ENCODE measurements at regions not wholly inside any gene's neighbourhood (a gene's known extent, or its start where the extent isn't known, plus 50 kb on each side); places are given as distances from the start of the nearest gene placed in this dataset.
"Not testable (repeated sequence)": the region's sequence is repeated elsewhere in the genome, so short reads cannot be mapped to it uniquely, and the experiment has no call there.

DNA sequence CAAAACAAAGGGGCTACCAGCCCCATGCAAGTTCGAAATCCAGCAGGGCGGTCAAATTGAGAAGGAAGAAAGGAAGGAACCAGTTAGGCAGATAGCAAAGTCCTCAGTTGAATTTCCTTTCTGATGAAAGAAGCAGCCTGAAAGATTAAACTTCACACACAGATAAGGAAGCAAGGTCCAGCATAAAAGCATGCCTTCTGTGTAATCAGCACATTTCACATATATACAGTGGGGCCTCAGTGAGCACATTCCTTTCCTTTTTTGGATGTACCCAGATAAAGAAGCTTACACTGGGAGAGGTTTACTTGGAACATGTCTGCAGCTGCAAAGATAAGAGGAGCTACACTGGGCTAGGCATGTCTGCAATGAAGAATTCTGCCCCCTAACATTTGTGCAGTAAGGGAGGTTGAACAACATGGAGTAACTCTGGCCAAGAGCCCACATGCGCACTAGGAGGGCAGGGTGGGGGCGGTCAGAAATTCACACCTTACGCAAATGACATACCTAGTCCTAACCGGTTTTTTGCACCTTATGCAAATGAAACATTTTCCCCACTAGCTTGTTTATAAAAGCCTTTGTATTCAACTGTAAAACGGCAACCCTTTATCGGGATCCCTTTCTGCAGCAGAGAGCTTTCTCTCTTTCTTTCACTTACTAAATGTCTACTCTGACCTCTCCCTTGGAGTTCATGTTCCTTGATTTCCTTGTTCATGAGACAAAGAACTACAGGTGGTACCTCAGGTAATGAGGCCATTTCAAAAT is 149.7 kb upstream of the FBXL17 start:
- DNase-seq (ENCODE audit: low read depth in 2 of 2) = no peak

GRCh38 chr5:108530706-108531105 is 148.8 kb upstream of the FBXL17 start:
- no peak for DNase-seq (ENCODE audit: low read depth in 2 of 2)

GRCh38 chr5:108529381-108529780 is 147.5 kb upstream of the FBXL17 start:
- DNase-seq (ENCODE audit: low read depth in 2 of 2) = no peak

DNA sequence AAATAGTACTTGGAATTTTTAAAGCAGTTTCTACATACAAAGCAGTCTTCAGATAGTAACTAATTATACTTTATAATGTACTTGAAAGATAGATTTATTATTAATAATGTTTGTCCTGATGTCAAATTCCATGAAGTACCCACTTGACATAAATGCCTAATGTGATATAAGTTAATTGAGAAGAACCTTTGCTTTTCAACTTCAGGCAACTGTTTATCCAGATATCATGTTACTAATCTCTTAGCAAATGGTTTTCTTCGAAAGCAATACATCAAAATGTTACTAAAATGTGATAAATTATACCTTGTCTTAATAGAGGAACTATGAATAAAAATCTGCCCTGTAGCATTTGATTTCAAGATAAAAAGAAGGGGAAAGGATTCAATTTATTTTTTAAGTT is 146.8 kb upstream of the FBXL17 start:
- DNase-seq (ENCODE audit: low read depth in 2 of 2) = no peak

DNA sequence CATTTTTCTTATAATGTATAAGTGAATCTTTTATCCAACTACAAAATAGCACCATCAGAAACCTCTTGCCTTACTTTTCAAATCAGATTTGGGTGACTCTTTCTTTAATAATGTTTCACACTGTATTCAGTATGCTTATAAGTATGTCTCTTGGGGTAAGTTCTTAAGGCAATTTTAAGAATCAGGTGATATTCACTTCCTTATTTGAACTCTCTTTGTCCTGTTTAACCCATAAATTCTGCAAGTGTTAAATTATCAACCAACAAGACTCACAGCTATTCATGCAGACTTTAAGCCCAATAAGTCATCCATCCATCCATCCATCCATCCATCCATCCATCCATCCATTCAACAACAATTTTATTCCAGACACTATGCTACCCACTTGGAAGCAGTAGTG is 142.7 kb upstream of the FBXL17 start:
- no peak for DNase-seq (ENCODE audit: low read depth in 2 of 2)

DNA sequence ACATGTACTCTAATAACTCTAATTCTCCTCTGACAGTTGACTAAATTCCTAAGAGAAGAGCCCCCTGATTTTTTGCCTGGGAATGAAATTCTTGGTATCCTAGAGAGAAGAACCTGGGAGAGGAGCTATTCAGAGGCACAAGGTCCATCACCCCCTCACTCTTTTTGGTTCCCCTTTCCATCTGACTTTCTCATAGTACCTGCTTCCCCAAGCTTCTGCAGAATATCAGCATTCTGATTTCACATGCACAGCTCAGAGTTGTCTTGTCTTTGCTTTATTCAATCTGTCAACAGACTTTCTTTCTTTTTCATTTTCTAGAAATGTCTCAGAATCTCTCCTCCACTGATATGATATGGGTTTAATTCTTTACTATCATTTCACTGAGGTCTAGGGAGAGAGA is 141.5 kb upstream of the FBXL17 start:
- no peak for DNase-seq (ENCODE audit: low read depth in 2 of 2)

DNA sequence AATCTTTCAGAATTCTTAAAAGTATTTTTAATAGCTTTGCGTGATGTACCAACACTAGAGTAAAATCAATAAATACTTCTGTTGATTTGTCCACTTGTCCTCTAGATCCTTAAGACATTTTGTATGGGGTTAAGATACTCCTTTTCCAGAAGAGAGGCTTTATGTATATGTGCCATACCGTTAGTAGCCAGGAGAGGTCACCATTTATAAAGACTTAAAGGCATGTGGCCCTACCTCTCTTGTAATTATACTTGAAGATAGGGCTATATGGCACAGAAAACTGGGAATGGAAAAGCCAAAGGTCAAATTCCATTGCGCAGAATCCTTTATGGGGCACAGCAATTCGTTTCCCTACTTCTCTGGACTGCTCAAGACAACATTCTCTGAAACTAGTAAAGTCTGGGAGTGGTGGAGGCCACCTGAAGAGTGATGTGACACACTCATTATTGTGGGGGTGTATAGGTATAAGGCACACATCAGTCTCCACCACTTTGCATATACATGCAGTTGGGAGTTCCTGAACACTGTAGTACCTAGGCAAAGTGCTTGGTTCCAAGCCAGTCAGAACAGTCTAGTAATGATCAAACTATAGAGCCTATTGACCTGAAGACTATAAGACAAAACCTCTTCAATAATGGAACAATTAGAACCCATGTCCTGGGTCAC is 140.1 kb upstream of the FBXL17 start:
- no peak for DNase-seq (ENCODE audit: low read depth in 2 of 2)

DNA sequence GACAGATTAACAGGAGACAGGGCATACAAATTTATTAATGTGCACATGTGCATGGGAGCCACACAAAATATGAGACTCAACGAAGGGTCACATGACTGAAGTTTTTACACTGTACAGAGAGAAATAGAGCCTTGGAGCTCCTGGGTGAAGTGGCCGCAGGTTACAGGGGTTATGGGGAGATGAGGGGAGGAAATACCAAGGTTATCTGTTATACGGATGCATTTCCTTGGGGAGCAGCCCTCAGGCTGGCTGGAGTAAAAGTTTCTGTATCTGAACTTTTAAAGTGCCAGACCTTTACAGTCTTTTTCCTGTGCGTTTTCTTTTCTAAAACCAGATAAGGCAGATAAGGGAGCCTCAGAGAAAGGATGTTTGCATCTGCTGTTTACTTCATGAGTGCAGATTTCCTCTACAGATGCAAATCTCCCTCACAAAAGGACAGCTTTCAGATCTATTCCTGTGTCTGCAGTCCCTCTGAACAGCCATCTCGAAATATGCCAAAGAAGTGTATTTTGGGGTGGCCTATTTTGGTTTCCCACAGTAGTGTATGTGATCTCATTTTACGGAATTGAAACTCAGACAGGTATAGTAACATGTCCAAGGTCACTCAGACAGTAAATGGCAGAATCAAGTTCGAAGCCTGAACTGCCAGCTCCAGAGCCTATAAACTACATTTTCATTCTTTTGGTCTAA is 139.3 kb upstream of the FBXL17 start:
- DNase-seq (ENCODE audit: low read depth in 2 of 2) = no peak

- DNase-seq (ENCODE audit: low read depth in 2 of 2) = no peak
These were observed 134.9 kb upstream of the FBXL17 start for GRCh38 chr5:108516785-108517184.

DNA sequence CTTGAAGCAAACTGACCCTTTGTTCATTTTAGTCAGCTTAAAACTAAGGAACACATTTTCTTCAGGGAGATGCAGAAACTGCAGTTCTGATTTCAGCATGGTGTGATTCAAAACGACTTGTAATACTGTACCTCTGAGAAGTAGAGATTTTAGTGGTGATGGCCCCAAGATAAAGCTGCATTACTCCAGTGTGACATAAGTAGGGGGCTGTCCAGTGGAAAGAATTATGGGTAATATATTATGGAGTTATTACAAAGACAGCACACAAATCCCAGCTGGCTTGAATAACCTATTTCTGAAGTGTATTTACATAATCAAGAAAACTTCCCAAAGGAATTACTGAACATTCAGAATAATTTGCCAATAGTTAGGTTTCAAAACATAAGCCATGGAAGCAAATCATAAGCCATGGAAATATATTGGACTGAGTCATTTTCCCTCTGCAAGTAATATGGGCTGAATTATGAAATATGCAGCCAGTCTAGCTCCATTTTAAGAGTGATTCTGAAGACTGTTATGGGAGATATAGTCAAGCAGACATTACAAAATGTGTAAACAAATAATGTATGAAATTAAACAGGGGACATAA is 133.7 kb upstream of the FBXL17 start:
- no peak for DNase-seq (ENCODE audit: low read depth in 2 of 2)

DNA sequence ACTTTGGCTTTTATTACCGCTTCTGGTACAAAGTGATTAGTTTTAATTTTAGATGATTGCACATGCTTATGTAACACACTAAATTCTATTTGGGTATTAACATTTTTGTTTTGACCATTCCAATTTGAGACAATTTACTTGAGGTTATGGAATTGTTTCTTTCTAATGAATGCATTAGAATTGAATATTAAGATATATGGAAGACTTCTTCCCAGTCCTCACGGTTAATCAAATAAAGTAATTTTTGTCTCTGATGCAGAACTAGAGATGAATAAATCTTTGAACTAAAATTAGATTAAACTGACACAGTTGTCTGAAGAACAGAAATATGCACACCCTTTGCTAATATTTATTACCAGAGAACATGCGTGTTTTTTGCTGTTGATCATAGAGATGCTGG is 127.1 kb upstream of the FBXL17 start:
- DNase-seq (ENCODE audit: low read depth in 2 of 2) = no peak

DNA sequence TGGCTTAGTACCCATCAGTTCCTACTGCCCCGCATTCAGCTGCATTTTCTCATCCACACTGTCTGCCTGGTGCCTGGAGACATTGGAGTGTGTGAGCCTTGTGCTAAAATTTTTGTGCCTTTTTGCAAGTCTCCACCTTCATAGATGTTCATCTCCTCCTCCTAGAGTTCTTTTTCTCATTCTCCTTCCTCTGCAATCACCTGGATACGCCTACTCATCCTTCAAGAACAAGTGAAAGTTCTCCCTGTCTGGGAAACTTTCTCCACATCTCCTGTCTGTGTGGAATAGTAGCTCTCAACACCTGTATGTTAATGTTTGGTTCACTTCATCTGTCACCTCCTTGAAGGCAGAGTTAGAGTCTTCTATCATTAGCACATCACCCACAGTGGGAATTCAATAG is 125.7 kb upstream of the FBXL17 start:
- no peak for DNase-seq (ENCODE audit: low read depth in 2 of 2)

- DNase-seq (ENCODE audit: low read depth in 2 of 2) = no peak
These were observed 123.7 kb upstream of the FBXL17 start for GRCh38 chr5:108505608-108506007.

- DNase-seq (ENCODE audit: low read depth in 2 of 2) = no peak
These were observed 123.1 kb upstream of the FBXL17 start for GRCh38 chr5:108504974-108505373.

- no peak for DNase-seq (ENCODE audit: low read depth in 2 of 2)
These were observed 122.1 kb upstream of the FBXL17 start for GRCh38 chr5:108503986-108504385.

- not testable (repeated sequence) for DNase-seq (ENCODE audit: low read depth in 2 of 2)
These were observed 113.7 kb upstream of the FBXL17 start for GRCh38 chr5:108495615-108496014.

- DNase-seq (ENCODE audit: low read depth in 2 of 2) = no peak
These were observed 106.1 kb upstream of the FBXL17 start for GRCh38 chr5:108487951-108488350.

GRCh38 chr5:108484035-108484434 is 102.1 kb upstream of the FBXL17 start:
- no peak for DNase-seq (ENCODE audit: low read depth in 2 of 2)

GRCh38 chr5:108481355-108481931 is 99.5 kb upstream of the FBXL17 start:
- DNase-seq (ENCODE audit: low read depth in 2 of 2) = no peak

- no peak for DNase-seq (ENCODE audit: low read depth in 2 of 2)
These were observed 90.3 kb upstream of the FBXL17 start for GRCh38 chr5:108472237-108472636.

DNA sequence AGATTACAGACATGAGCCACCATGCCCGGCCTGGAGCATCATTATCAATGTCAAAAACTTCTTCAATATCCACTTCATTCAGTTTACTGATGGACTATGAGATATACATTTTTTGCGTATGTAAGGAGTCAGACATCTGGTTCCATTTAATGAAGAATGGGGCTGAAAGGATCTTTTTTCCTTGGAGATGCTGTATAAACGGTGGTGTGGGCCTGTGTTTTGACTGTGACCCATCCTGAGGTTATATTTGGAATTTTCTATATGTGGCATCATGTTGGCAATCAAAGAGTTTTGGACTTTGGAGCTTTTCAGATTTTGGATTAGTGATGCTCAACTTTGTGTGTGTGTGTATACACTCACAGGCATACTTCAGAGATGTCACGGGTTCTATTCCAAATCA is 85.7 kb upstream of the FBXL17 start:
- no peak for DNase-seq (ENCODE audit: low read depth in 2 of 2)
